Thyroid gland (tissue), 4 donors: ENCODE measurements at regions not wholly inside any gene's neighbourhood (a gene's known extent, or its start where the extent isn't known, plus 50 kb on each side); places are given as distances from the start of the nearest gene placed in this dataset.

Experiments
- CTCF ChIP-seq, 6 experiments: fragments of 200-600 bp in 3 of 6; fragments of 450-650 bp in 3 of 6; sonication (generic) in 3 of 6; IDR thresholded peaks; one replicate each; pipeline ENCODE4 v1.5.1; 2016 to 2019; ENCODE audit warnings: antibody characterized with exemption in 6 of 6, mild to moderate bottlenecking in 2 of 6, inconsistent platforms in 1 of 6, moderate library complexity in 1 of 6
- POLR2A ChIP-seq, 2 donors: fragments of 450-650 bp; IDR thresholded peaks; one replicate each; pipeline ENCODE4 v1.6.1; 2017; ENCODE audit warnings: antibody characterized with exemption in 2 of 2, mild to moderate bottlenecking in 2 of 2, moderate library complexity in 1 of 2

GRCh38 chr16:10312008-10312407, 73.9 kb upstream of the ATF7IP2 start:
- no peak for TF ChIP-seq POLR2A (IDR thresholded peaks at IDR 0.05)
- TF ChIP-seq CTCF (IDR thresholded peaks at IDR 0.05): no peak
